ENCODE measurements at regions not wholly inside any gene's neighbourhood (a gene's known extent, or its start where the extent isn't known, plus 50 kb on each side); places are given as distances from the start of the nearest gene placed in this dataset.

GRCh38 chr10:57917019-57917418 is 350.7 kb downstream of the IPMK start (continued):
- no peak for TF ChIP-seq ZSCAN29 (IDR thresholded peaks at IDR 0.05)

GRCh38 chr10:57905861-57906260 is 361.8 kb downstream of the IPMK start:
- in situ Hi-C loops (cut with MboI) (no loop called here), intact Hi-C loops (cut with micrococcal nuclease; ENCODE audit: unreplicated experiment) (no loop called here)
- no peak overlapping the region for H2AFZ ChIP-seq (ENCODE audit: control insufficient read depth, low read depth, low read length)
- H3K27me3 ChIP-seq (replicated peaks in 1 of 2; ENCODE audit: control insufficient read depth in 2 of 2, insufficient read depth in 2 of 2, low read length in 1 of 2): no peaks in the 10 kb centered on the region
- no peaks in the 10 kb centered on the region for H4K20me1 ChIP-seq (ENCODE audit: control insufficient read depth, insufficient read depth)
- TF ChIP-seq SMAD1 (IDR thresholded peaks at IDR 0.05; ENCODE audit: low read depth, partially characterized antibody) (no peak), BCLAF1 (IDR thresholded peaks at IDR 0.05) (no peak), ESRRA (IDR thresholded peaks at IDR 0.05; ENCODE audit: low read length) (no peak), NFIC (IDR thresholded peaks at IDR 0.05; ENCODE audit: low read depth, low read length) (no peak), TAF1 (IDR thresholded peaks at IDR 0.05; ENCODE audit: borderline replicate concordance, low read depth, low read length) (no peak), E2F4 (IDR thresholded peaks at IDR 0.05; ENCODE audit: low read depth, low read length) (no peak), ZNF622 (IDR thresholded peaks at IDR 0.05) (no peak), MTA3 (IDR thresholded peaks at IDR 0.05; ENCODE audit: borderline replicate concordance, low read length) (no peak)
- no TSS peak for BruUV-seq (replicated peaks)
- SMC1A ChIA-PET (ENCODE audit: uncharacterized antibody, unreplicated experiment): no interaction called here
- WGBS (ENCODE audit: insufficient coverage, insufficient replicate concordance, low lambda C conversion rate, missing lambda C conversion rate): 2% methylated on average over 2 of the region's 2 CpGs
- RAD21 ChIA-PET (ENCODE audit: unreplicated experiment): no interaction called here
- H3K4me3 ChIP-seq: no peak overlapping the region
- no peaks in the 10 kb centered on the region for H3K79me2 ChIP-seq (ENCODE audit: control insufficient read depth, insufficient read depth, low read length)
- FAIRE-seq (no peak), ATAC-seq (no peak), DNase-seq (ENCODE audit: low read depth, low spot score) (no peak)
- CTCF ChIA-PET: interaction anchor here (0.6 kb wide), 1 partner anchor 720 kb away, joined by 3 read pairs; no protein-coding TSS in a partner anchor
- H3K9me3 ChIP-seq (replicated peaks; ENCODE audit: control insufficient read depth, insufficient read depth, low read length): no peaks in the 10 kb centered on the region
- no peak overlapping the region for H3K9ac ChIP-seq (ENCODE audit: control insufficient read depth, insufficient read depth, low read length)
- H3K36me3 ChIP-seq (ENCODE audit: control insufficient read depth in 2 of 2, insufficient read depth in 2 of 2, low read length in 1 of 2): no peaks in the 10 kb centered on the region
- no peak overlapping the region for H3K27ac ChIP-seq (ENCODE audit: control insufficient read depth, insufficient read depth)
- POLR2A ChIA-PET: no interaction called here
- H3K4me1 ChIP-seq (ENCODE audit: control insufficient read depth, insufficient read depth, low read length): no peaks in the 10 kb centered on the region
- no peak overlapping the region for H3K4me2 ChIP-seq (ENCODE audit: control insufficient read depth, insufficient read depth)

Measured in GM12878 (cell line).